CD4-positive, alpha-beta T cell treated with Interleukin-4 for 4 hours (primary cell): ENCODE measurements at regions not wholly inside any gene's neighbourhood (a gene's known extent, or its start where the extent isn't known, plus 50 kb on each side); places are given as distances from the start of the nearest gene placed in this dataset.

ENCODE experiments used
- DNase-seq: peaks from one replicate; pipeline ENCODE4 v3.0.0-alpha.2; 2020

DNA sequence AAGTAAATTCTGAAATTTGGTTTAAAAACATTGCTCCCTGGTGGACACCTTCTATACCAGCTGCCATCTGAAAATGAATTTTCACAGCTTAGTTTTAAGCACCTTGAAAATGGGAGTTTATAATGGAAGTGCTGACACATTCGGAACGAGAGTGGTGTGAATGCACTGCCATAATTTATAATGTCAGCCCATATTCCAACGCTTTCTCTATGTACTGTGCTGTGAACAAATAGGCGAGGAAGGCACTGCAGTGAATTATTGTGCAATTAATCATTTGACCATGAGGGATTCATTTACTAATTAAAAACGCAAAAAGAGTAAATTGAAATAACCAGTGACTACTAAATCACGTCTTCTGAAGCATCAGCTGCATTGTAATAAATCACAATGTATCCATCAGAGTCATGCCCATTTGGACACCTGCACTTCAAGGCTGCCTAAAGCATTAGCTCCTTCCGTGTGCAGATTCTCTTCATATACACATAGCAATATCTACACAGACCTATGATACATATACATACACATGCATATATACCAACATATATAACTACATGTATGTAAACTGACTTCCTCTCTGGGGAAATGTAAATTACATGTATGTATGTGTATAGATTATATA lies 699.8 kb downstream of the GALR1 start:
- DNase-seq, result no peak

DNA sequence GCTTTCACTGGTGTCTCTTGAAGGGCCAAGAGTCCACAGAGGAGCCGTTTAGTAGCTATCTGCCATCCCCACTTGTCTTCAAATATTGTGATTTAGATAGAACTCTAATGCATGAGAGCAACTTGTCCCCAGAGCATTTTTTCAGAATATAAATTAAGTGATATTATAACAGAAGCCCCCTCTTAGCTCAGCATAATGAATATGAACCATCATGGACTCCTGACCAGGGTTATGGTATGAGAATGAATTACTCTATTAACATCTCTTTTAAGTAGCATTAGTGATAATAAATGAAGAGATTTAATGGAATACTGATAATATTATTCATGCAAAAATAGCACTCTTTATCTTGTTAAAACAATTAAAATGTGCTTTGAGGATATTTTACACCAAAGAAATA lies 709.6 kb downstream of the GALR1 start:
- no peak for DNase-seq

DNA sequence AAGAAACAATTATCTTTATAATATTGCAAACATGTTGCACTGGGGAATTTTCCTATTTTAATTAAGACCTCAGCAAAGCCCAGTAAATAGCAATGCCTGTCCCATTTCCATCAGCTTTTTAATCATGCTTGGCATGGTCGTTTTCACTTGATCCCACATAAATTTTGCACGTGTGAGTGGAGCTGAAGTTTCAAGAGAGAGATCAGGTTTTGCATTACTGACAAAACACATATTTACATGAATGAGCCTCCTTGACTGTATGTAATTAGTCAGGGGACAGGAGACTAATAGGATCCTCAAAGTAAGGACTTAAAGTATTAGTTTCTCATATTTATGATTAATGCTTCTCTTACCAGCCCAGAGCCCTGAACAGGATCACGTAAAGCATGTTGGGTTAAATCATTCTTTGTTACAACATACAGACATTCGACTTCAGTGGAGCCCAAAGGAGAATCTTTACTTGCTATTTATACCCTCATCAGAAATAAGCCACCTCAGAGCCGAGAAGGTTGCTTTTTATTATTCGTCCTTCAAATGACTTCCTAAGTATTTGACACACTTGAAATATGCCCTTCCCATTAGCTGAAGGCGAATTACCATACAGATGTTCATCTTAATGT lies 711.3 kb downstream of the GALR1 start:
- no peak for DNase-seq

DNA sequence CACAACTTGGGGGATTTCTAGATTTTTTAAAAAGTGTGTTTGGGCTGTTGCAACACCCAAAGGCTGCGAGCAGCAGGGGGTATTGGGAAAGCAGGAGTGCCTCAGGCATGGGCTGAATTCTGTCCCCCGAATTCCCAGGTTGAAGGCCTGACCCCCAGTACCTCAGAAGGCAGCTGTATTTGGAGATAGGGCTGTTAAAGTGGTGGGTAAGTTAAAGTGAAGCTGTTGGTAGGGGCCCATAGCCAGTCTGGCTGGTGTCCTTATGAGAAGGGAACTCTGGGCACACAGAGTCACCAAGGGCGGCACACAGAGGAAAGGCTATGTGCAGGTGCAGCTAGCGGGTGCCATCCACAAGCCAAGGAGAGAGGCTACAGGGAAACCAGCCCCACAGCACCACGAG lies 717.4 kb downstream of the GALR1 start:
- DNase-seq, result no peak

DNA sequence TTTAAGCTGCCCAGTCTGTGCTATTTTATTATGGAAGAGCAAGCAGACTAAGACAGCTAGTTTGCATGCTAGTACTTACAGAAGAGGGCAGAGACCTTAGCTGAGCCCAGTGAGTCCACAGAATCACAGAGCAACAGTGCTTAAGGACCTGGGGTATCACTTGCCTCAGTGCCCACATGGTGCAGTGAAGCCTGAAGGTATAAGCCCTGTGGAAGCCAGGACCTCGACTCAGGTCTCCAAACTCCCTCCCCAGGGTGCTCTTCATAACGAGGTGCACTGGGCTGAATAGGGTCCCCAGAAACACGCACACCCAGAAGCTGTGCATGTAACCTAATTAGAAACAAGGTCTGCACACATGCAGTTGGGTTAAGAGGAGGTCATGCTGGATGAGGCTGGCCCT lies 718.1 kb downstream of the GALR1 start:
- DNase-seq, result no peak

DNA sequence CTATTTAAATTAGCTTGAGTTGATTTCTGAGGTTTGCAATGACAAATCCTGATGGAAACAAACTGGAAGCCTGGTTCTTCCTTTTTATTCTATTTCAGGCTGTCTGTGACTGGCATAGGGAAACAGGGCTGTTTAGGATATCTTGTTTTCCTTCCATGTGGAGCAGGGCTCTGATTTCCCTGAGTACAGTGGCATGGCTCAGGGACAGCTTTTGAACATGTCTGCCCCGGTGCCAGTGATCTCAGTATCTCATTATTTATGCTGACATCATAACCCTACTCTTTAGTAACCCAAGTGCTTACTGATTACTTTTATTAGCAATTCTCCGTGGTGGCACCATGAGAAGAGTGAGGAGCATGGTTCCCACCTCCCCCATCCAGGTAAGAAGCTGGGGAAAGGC lies 720.3 kb downstream of the GALR1 start:
- DNase-seq, result no peak

DNA sequence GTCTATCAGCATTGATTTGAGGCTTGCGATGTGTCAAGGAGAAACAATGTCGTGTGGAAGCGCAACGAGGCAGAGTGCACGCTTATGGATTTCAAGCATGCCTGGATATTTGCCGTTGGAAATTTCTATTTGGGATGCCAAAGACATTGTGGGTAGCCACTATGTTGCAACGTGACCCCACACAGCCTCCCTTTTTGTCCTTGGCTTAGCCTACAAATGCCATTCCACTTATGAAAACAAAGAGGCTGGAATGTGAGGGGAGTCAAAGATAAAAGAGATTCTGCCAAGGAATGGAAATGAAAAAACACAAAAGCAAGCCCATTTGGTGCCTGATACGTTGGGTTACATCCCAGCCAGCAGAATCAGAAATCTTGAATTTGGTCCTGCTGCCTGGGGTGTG lies 721.2 kb downstream of the GALR1 start:
- no peak for DNase-seq

DNA sequence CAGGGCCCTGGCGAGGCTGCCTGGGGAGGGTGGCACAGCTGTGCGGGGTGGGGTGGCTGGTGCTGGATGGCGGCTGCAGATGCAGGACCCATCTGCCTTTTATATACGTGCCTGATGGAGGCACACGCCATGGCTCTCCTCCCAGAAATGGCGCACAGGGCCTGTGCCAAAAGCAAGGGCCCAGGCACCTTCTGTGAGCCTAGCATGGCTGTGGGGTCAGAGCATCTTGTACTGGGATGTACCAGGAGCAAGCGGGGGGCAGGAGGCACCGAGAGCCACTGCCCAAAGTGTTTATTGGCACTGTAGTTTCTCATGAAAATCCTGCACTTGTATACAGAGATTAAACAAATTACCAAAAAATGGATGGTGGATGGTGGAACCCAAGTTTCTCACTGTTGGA lies 724.1 kb downstream of the GALR1 start:
- DNase-seq, result no peak

DNA sequence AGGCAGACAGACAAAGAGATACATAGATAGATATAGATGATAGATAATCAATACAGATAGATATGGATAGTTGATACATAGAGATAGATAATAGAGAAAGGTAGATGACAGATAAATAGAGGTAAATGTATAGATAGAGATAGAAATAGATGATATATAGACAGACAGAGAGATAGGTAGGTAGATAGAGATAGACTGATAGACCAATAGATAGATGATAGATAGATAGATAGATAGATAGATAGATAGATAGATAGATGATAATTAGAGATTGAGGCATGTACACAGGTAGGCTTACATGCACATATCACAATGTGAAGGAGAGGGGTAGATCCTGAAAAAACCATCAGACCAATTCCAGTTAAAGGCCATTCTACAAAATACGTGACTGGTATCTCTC lies 724.7 kb downstream of the GALR1 start:
- DNase-seq, result no peak

DNA sequence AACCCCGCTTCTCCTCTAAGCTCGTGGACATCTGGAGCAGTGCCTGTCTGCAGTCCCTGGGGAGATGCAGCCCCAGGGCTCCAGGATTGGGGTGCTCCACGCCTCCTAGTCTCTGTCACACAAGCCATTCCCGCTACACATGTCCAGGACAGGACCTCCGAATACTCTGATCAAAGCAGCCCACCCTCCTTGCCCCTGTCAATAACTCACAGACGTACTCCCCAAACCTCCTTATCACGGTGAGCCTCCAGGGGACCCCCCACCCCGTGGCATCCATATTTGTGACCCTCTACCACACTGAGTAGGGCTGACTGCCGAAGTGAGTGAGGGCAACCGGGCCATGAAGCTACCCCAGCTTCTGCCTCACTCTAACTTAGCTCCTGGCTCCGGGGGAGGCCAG lies 727.7 kb downstream of the GALR1 start:
- DNase-seq, result no peak

DNA sequence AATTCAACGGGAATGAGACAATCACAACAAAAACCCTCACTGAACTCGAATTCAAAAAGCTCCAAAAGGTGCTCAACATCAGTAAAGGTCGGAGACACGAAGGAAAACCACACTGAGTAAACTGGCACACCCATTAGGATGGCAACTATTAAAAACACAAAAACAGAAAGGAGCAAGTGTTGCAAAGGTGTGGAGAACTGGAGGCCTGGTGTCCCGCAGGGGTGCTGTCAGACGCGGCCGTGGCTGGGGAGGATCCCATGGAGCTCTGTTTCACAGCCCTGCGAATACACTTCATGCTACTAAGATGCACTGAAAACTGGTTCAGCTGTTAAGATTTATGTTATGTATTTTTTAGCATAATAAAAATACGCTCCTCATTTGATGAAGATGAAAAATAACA lies 730.6 kb downstream of the GALR1 start:
- DNase-seq, result no peak

DNA sequence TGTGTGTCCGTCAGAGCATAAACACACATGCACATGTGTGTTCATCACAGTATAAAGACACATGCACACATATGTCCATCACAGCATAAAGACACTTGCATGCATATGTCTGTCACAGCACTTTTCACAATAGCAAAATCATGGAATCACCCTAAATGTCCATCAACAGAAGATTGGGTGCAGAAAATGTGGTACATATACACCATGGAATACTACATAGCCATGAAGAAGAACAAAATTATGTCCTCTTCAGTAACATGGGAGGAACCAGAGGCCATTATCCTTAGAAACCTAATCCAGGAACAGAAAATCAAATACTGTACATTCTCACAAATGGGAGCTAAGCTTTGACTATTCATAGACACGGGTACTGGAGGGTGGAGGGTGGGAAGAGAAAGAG lies 732.2 kb downstream of the GALR1 start:
- no peak for DNase-seq

DNA sequence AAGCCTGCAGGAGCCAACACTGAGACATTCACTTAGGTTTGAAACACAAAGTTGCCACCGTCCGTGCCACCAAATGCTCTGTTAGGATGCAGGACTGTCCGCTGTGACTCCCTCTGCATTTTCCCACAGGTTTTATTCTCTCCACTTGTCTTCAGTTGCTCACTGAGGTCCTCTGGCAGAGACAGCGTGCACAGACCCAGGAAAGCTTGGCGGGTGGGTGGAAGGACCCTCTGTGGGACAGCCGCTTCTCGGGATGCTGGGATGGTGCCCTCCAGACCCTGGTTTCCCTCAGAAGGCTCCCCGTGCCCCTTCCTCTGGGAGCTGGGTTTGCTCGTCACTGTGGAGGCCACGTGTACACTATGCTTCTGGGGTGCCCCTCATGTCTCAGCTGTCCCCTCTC lies 733.6 kb downstream of the GALR1 start:
- no peak for DNase-seq

DNA sequence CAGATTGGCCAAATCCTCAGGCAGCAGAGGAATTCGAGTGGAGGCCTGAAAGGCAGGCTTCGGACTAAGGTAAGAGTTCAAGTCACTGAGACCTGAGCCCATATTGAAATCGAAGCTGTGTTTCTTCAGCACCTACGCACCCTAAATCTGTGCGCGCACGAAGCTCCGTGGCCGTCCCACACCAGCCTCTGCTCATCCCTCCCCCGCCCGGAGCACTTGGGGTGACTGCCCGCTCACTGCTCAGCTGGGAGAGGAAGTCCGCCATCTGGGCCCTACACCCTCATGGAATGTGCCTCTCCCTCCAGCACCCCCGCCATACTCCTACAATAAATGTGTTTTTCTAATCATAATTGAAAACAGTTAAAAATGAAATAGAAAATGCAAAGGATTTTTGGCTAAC lies 734.5 kb downstream of the GALR1 start:
- no peak for DNase-seq

DNA sequence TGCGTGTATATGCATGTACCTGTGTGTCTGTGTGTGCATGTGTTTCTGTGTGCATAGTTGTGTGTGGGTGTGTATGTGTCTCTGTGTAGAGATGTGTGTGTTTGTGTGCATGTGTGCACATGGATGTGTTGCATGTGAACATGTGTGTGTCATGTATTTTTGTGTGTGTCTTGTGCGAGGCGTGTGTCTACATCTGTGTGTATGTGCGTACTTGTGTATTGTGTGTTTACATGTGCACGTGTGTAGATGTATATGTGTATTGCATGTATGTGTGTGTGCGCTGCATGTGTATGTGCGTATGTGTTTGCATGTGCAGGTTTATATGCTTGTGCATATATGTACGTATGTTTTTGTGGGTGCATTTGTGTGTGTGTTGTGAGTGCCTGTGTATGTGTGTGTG lies 735.2 kb downstream of the GALR1 start:
- no peak for DNase-seq

DNA sequence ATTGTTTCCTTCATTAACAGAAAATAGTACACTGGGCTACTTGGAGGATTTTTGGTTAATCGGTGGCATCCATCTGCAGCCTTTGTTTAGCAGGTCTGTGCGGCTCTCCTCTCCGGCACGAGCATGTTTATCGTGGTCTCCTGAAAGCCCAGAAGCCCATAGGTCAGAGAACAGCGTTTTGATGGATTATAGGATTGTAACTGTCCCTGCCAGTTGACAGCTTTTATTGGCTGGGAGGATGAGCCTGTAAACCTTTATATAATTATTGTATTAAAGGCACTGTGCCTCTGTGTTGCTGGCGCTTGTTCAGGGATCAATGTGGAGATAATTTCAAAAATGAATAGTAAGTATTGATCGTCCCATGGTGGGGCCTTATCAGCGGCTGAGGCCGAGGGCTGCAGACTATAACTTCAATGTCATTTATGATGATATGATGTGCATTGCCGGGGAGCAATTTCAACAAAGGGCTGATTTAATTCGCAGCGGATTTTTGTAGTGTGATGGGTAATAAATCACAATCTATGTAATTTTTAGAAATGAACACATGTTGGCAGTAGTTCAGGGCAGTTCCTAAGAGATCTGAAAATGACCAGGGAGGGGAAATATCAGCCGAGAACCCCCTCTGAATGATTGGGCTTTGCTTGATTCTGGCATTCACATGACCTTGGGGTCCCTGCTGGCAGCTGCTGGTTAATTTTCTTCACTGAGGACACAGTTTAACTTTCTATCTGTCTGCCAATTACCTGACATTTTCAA lies 736.1 kb downstream of the GALR1 start:
- no peak for DNase-seq

DNA sequence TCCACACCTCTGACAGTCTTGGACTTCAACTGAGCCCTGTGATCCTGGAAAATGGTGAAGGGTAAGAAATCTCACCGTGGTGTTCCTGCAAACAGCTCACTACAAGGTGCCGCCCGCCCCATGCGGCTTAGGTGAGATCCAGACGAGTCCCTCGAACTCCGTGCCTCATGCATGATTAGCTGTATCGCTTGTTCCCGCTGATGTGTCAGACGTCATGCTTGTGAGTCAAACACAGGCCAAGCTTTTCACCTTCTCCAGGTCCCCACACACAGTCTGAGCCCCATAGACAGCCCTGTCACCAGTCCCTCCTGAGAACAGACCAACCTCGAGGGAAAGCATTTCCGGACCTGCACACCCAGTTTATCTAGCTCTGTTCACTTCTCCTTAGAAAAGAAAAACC lies 740.5 kb downstream of the GALR1 start:
- no peak for DNase-seq

DNA sequence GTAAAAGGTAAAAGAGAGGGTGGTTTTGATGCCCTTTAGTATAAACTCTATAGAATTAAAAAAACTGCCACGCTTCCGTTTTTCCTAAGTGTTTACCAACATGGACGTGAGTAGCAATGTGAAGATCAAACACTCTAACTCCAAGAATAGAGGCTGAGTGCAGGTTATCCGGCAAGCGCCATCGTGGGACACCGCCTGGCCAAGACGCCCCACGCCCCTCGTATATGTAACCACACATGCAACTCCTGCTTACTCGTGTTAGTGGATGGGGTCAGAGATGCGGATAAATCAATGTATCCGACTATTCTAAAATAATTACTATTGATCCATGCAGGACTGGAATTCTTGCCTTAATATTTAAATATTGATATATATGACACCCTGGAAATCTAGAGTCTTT lies 741.3 kb downstream of the GALR1 start:
- DNase-seq, result no peak

DNA sequence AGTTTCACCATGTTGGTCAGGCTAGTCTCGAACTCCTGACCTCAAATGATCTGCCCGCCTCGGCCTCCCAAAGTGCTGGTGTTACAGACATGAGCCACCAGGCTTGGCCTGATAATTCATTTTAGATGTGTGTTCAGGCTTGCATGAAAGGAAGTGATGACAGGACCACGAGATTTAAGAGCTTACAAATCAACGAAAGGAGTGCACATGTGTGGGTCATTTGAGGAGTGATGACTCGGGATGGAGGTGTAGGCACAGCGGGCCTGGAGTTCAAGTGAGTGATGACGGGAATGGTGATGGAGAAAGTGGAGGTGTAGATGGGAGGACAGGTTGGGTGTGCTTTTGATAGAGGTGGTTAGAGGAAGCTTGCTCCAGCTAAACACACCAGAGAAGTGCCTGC lies 742.4 kb downstream of the GALR1 start:
- DNase-seq, result no peak

DNA sequence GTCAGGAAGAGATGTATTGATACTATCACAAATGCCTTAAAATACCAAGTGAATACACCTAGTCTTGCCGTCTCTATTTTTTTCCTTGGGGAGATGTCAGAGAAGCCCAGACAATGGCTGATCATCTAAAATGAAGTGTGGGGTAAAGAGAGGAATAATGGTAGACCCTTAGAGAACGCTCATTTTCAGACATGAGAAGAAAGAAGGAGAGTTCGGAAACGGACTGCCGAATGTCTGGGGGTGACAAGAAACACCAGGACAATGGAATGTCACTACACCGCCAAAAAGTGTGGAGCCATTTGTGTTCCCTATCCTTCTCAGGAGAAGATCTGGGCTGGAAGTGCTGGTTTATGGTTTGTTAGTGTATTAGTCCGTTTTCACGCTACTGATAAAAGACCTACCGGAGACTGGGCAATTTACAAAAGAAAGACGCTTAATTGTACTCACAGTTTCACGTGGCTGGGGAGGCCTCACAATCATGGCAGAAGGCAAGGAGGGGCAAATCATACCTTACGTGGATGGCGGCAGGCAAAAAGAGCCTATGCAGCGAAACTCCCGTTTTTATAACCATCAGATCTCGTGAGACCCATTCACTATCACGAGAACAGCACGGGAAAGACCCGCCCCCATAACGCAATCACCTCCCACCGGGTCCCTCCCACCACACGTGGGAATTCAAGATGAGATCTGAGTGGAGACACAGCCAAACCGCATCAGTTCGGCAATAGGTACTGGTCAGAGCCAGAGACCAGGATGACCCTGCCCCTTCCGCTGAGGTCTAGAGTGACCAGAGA lies 743.7 kb downstream of the GALR1 start:
- no peak for DNase-seq

DNA sequence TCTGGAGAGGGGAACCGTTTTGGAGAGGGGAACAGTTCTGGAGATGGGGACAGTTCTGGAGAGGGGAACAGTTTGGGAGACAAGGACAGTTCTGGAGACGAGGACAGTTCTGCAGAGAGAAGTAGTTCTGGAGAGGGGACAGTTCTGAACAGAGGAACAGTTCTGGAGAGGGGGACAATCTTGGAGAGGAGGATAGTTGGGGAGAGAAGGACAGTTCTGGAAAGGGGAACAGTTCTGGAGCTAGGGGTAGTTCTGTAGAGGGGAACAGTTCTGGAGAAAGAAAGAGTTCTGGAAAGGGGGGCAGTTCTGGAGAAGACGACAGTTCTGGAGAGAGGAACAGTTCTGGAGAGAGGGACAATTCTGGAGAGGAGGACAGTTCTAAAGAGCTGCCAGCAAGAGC lies 745.9 kb downstream of the GALR1 start:
- no peak for DNase-seq

DNA sequence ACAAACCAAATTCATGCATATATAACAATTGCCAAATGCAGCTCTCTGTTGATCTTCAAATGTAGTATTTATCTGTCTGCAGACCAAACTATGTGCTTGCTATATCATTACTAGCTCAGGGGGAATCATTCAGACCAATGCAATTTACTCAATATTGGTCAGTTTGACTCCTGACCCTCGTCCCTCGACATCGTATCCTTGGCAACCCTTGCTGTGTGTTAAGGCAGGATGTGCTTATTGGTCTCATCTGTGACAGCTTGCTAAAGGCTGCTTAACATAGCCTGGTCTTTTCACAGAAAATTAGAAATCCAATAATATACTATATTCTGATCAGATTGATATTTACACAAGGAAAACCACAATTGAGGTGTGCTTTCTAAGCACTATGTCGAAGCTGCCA lies 747.1 kb downstream of the GALR1 start:
- DNase-seq, result no peak

DNA sequence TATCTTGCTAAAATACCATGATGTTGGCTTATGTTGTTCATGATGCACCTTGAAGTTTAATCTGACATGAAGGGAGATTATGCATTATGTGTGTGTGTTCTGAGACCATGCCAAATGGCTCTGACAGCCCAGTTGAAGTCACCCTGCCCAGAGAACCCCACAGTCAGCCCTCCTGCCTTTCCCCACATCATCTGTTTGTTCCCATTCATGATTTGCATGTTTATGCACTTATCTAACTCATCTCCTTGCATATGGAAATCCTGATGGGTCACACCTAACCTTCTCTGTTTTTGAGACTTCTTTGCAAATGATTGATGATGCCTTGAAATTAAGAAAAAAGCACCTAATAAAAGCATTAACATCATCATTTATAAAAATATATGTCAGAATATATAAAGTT lies 752.2 kb downstream of the GALR1 start:
- no peak for DNase-seq
